Kidney glomerular epithelial cell (primary cell): ENCODE measurements at regions not wholly inside any gene's neighbourhood (a gene's known extent, or its start where the extent isn't known, plus 50 kb on each side); places are given as distances from the start of the nearest gene placed in this dataset.

ENCODE experiments used
- DNase-seq: peaks from one replicate; lab custom pipeline; 2025; lab: John Stamatoyannopoulos, UW

- DNase-seq, result no peak
Observed at GRCh38 chr6:165753506-165753905, 90.5 kb upstream of the PDE10A start.

DNA sequence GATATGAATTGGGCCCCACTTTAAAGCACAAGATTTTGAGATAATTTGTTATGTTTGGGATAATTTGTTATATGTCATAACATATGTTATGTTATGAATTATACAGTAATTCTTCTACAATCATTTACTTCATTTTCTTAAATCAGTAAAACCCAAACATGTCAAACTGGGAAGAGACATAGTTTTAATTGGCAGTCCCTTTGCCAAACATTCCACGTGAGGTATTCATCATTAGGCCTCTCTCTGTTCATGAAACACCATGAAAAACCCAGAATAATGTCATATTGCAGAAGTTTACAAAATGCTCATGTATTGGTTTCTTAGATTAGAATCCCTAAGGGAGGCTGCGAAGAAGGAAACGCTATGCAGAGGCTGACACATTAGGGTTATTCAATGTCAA, 89.4 kb upstream of the PDE10A start:
- DNase-seq, result no peak

- no peak for DNase-seq
Observed at GRCh38 chr6:165751486-165751885, 88.4 kb upstream of the PDE10A start.

DNA sequence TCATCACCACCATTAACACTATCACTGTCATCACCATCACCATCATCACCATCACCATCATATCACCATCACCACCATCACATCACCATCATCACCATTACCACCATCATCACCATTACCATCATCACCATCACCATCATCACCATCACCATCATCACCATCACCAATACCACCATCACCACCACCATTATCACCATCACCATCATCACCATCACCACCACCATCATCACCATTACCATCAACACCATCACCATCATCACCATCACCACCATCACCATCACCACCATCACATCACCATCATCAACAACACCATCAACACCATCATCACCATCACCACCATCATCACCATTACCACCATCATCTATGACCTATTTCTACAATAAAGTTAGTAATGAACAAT, 86.1 kb upstream of the PDE10A start:
- DNase-seq, result no peak

- DNase-seq, result no peak
Observed at GRCh38 chr6:165748390-165748789, 85.3 kb upstream of the PDE10A start.

- no peak for DNase-seq
Observed at GRCh38 chr6:165747963-165748362, 84.9 kb upstream of the PDE10A start.

DNA sequence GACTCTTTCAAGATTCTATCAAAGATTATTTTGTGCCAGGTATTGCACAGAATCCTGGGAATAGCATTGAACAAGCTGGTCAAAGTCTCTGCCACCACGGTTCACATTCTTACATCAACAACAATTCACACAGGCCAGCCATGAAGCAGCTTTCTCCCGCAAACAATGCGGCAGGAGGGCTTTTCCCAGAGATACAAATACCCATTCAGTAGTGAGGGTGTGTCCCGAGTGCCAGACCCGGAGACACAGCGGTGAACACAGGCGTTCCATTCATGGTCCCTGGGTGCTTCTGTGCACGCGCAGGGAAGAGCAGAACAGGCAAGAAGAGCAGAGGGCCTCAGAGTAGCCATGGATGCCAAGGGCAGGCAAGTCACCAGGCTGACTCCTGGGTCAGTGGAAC, 83.3 kb upstream of the PDE10A start:
- DNase-seq, result no peak

DNA sequence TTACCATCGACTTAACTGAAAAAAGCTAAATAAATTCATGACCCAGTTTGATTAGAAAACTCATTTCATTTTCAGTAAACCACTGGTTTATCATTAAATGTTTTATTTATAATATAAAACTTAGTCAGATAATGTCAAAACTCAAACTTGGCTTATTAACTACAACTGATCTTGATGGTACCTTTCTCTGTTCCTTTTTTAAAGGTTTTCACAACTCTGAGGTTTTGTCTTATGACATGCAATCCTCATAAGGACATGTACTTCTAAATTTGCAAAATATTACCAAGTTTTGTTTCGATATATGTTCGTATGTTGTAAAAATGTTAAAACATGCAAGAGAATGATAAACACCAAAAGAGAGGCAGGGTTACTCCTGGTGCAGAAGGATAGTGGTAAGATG, 82.5 kb upstream of the PDE10A start:
- DNase-seq, result no peak

DNA sequence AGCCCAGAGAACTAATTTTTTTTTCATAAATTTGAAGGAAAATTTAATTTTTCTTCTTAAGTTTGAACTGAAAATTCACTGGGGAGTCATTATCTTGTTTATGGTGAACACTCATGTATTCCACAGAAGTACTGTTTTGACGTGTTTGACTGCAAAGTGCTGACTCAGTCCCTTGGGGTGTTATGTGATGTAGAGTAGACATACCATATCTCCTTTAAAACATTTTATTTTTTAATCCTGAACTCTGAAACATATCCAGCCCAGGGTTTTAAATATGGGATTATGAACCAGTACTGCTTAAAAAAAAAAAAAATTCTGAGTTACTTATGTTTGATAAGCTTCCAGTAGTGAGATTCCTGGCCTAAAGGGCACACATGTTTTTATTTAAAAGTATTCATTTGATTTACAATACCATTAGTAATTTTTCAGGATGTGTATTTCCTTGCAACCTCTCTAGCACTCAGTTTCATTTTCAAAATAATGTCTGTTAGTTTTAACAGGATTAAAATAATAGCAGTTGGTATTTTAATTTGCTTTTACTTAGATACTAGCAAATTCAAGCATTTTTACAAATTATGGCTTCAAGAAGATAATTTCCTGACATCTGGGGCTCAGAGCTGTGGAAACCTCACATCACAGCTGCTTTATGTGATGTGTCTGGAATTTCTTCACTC, 81.7 kb upstream of the PDE10A start:
- DNase-seq, result no peak

GRCh38 chr6:165743366-165743898, 80.4 kb upstream of the PDE10A start:
- no peak for DNase-seq

DNA sequence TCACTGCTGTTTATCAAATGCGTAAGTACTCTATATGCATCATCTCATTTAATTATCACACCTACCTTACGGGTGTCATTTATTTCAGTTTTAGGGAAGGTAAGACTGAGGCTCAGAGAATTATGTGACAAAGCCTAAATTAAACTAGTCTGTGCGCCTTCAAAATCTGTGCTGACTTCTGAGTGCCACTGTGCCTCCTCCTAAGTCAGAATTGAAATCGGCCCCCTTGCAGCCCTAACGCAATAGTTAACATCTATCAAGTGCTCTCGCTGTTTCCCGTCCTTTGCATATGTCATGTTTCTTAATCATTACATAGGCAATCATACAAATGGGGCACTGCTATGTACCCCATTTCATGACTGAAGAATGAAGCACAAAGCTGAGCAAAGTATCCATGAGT, 79.0 kb upstream of the PDE10A start:
- no peak for DNase-seq

GRCh38 chr6:165737396-165737795, 74.4 kb upstream of the PDE10A start:
- DNase-seq, result no peak

DNA sequence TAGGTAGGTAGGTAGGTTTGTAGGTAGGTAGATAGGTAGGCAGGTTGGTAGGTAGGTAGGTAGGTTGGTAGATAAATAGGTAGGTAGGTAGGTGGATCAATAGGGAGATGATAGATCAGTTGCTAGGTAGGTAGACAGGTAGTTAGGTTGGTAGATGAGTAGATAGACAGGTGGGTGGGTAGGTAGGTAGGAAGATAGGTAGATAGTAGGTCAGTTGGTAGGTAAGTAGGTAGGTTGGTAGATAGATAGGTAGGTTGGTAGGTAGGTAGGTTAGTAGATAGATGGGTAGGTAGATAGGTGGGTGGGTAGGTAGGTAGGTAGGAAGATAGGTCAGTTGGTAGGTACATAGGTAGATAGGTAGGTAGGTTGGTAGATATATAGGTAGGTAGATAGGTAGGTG, 72.0 kb upstream of the PDE10A start:
- DNase-seq, result no peak

DNA sequence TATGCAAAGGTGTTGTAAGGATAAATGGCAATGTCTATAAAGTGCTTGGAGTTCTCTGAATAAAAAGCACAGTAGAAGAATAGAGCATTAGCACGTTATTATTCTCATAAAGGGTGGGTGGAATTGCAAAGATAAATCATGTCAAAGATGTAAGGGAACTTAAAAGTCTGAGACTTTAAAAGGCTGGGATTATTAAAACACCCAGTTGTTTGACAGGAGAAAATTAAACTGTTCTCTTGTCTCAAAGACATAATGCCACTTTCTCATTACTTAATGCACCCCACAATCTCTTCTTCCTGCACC, 70.4 kb upstream of the PDE10A start:
- DNase-seq, result no peak

DNA sequence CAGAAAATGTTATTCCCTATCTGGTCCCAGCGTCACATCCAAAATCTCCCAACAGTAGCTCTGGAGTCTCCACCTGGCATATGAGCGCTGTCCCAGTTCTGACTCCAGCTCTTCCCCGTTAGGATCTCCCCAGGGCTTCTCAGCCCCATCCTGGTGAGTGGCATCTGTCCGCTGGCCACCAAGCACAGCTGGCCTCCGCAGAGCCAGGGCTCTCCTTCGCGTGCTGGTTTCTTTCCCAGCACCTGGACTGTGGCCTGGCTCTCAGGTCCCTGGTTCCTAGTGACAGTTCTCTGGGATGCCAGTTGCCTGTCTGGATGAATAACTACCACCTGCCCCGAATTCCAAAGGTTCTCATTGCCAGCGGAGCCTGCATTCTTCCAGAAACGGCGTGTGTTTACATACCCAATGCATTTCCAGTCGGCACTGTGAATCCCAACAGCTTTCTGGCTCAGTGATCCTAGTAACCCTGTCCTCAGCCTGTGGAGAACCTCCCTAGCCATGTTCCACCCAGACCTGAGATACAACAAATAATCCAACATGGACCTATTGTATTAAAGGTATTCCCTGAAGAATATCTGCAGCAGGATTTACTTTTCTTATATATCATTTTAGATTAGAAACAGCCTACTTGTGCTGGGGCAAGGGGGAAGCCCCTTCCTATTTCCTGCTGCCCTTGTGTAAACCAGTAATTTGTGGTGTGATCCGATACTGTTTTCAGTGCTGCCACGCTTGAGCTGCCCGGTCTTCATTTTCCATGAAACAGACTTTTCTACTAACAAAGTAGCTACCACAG, 69.9 kb upstream of the PDE10A start:
- DNase-seq, result no peak

DNA sequence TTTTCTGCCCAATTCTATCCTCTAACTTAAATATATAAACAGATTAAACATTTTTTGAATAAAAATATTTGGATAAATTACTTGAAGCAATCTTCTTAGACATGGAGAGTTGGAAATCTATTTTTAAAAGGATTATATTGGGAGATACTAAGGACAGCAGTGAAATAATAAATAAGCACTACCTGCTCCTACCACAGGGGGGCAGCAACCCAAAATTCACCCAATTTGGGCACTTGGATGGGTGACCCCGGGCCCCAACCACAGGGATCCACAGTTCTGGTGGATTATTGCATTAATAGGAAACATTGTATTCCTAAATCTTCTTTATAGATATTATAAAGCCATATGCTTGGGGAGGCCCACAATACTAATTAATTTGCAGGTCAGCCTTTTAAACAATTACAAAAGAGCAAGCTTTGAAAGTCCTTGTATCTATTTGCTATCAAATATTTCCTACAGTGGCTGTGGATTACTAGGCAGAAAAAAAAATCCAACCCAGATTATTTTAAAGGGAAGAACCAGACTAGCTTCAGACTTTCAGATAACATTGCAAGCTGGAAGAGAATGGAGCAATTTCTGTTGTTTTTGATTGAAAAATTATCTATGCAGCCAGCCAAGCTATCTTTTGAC, 66.4 kb upstream of the PDE10A start:
- DNase-seq, result peak; percentile 30

DNA sequence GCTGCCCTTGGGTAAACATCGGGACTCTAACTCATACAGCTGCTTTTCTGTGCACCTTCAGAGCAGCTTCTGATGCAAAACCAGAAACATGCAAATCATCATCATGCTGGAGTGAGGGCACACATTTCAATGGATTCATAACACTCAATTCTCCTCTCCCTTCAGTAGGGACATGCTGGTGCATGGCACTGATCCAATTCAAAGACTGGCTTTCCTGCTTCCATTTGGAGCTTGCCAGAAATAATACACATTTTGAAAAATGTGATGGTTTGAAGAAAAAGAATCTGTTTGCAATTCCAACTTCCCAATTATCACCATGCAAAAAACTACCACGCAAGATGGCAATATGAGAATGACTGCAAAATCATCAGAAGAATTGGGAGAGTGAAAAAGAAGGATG, 65.2 kb upstream of the PDE10A start:
- DNase-seq, result no peak

DNA sequence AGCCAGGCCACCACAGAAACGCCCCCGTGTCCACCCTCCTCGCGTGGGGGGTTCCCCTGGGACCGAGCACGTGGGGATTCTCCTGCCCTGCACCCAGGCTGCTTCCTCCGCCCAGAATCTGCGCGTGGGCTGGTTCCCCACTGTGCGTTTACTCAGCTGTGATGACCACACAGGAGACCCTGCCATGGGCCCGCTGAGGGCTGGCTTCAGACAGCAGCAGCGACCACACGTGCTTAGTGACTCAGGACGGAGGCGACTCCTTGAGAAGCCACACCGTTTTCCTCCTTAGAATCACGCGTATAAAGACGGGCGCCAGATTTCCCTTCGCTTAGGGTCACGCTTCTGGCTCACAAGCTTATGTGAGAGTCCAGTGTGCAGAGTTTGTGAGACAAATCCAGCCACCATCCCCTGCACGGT, 63.9 kb upstream of the PDE10A start:
- DNase-seq, result no peak

DNA sequence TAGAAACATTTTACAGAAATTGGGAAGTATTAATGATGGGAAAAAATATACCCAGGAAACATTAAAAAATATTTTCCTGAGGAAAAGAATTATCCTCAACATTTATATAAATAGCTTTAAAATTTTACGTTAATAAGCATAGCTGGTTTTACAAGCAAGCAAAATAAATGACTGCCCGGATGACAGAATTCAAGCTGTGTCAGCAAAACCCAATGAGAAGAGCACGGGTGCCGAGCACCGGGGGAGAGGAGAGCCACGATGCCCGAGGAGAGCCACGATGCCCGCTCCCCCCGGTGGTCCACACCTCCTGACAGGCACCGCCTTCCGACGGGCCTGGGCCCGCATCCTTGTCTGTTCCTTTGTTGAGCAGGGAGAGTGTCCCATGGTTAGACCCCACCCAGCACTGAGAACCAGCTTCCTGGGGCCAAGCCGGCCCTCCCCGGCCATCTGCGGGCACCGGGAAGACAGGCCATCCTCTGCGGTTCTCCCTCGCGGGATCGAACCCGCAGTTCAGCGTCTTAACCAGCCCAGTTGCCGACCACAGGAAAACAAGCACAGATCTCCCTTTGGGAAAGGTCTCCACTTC, 63.3 kb upstream of the PDE10A start:
- DNase-seq, result no peak

- no peak for DNase-seq
Observed at GRCh38 chr6:165725201-165725600, 62.2 kb upstream of the PDE10A start.

GRCh38 chr6:165723326-165723725, 60.3 kb upstream of the PDE10A start:
- no peak for DNase-seq

DNA sequence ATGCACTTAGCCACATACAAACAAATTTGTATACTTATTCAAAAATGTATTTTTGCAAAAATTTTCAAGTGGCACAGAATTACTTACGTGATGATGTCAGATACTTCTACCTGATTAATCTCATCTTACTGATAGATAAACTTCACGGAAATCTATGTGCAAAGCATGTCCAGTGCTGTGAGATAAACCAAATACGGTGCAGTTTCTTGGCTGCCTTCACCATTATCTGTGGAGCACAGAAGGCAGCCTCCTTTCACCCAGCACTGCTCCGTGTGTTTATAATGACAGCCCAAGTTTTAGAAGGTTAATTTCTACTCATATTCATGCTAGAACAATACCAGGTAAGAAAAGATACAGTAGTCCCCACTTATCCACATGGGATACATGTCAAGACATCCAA, 59.0 kb upstream of the PDE10A start:
- no peak for DNase-seq

- DNase-seq, result no peak
Observed at GRCh38 chr6:165721356-165721755, 58.3 kb upstream of the PDE10A start.
